GM12892 (cell line): ENCODE measurements at regions not wholly inside any gene's neighbourhood (a gene's known extent, or its start where the extent isn't known, plus 50 kb on each side); places are given as distances from the start of the nearest gene placed in this dataset.
"Not testable (repeated sequence)": the region's sequence is repeated elsewhere in the genome, so short reads cannot be mapped to it uniquely, and the experiment has no call there.

Experiments
- DNase-seq: peaks from one replicate; pipeline ENCODE4 v3.0.0; 2011; ENCODE audit not compliant: insufficient read length
- FAIRE-seq: peaks from 2 replicates; lab custom pipeline; 2011; peaks lifted over from hg19 to GRCh38; lab: Jason Lieb, UNC
- POLR2A ChIP-seq: IDR thresholded peaks from 2 replicates; pipeline ENCODE4 v1.6.1; 2011; ENCODE audit warnings: low read depth, low read length, control low read depth
- POLR2AphosphoS5 ChIP-seq: IDR thresholded peaks from 2 replicates; pipeline ENCODE4 v1.6.1; 2011; ENCODE audit warnings: low read depth, low read length, control low read depth
- TAF1 ChIP-seq: IDR thresholded peaks from 2 replicates; pipeline ENCODE4 v1.6.1; 2011; ENCODE audit warnings: low read depth, mild to moderate bottlenecking, control low read depth, low read length, borderline replicate concordance

GRCh38 chr12:124704619-124705018 lies 137.2 kb upstream of the NCOR2 start:
- no peak for FAIRE-seq
- TF ChIP-seq POLR2AphosphoS5 = no peak
- TF ChIP-seq POLR2A = no peak
- TF ChIP-seq TAF1 = no peak

DNA sequence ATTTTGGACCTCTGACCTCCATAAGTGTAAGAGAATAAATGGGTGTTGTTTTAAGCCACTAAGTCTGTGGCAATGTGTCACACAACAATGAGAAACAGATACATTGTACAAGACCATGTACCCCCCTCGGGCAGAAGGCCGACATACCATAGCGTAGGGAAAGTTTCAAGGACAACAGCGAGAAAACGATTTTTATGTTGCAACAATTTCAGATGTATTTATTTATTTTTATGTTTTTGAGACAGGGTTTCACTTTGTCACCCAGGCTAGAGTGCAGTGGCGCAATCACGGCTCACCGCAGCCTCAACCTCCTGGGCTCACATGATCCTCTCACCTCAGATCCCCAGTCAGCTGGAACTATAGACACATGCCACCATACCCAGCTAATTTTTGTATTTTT lies 136.4 kb upstream of the NCOR2 start:
- no peak for DNase-seq
- no peak for TF ChIP-seq POLR2AphosphoS5
- no peak for TF ChIP-seq POLR2A
- FAIRE-seq = no peak

More at GRCh38 chr12:124704619-124705018, 137.2 kb upstream of the NCOR2 start:
- no peak for DNase-seq

GRCh38 chr12:124702736-124703135 lies 135.3 kb upstream of the NCOR2 start:
- no peak for FAIRE-seq

GRCh38 chr12:124700810-124701592 lies 133.6 kb upstream of the NCOR2 start:
- TF ChIP-seq TAF1 = no peak
- no peak for TF ChIP-seq POLR2AphosphoS5
- TF ChIP-seq POLR2A = no peak
- no peak for DNase-seq
- no peak for FAIRE-seq

More at GRCh38 chr12:124702736-124703135, 135.3 kb upstream of the NCOR2 start:
- no peak for DNase-seq
- no peak for TF ChIP-seq POLR2AphosphoS5
- TF ChIP-seq TAF1 = no peak
- TF ChIP-seq POLR2A = no peak

- no peak for FAIRE-seq
- DNase-seq = no peak
- TF ChIP-seq POLR2AphosphoS5 = no peak
- no peak for TF ChIP-seq POLR2A
- no peak for TF ChIP-seq TAF1
Observed at GRCh38 chr12:124699909-124700308, 132.5 kb upstream of the NCOR2 start.

DNA sequence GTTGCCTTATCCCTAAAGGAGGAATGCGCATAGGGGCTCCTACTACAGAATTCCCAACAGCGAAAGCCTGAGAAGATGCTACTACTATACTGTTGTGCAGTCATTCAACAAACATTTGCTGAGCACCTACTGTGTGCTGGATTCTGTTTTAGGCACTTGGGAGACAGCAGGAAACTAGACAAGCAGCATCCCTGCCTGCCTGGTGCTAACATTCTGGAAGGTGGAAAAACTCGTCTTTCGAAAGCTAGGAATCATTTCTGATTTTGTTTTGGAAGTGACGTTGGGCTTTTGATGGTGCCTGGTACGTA lies 131.5 kb upstream of the NCOR2 start:
- no peak for TF ChIP-seq POLR2A
- TF ChIP-seq TAF1 = no peak
- TF ChIP-seq POLR2AphosphoS5 = no peak
- DNase-seq = no peak
- FAIRE-seq = no peak

DNA sequence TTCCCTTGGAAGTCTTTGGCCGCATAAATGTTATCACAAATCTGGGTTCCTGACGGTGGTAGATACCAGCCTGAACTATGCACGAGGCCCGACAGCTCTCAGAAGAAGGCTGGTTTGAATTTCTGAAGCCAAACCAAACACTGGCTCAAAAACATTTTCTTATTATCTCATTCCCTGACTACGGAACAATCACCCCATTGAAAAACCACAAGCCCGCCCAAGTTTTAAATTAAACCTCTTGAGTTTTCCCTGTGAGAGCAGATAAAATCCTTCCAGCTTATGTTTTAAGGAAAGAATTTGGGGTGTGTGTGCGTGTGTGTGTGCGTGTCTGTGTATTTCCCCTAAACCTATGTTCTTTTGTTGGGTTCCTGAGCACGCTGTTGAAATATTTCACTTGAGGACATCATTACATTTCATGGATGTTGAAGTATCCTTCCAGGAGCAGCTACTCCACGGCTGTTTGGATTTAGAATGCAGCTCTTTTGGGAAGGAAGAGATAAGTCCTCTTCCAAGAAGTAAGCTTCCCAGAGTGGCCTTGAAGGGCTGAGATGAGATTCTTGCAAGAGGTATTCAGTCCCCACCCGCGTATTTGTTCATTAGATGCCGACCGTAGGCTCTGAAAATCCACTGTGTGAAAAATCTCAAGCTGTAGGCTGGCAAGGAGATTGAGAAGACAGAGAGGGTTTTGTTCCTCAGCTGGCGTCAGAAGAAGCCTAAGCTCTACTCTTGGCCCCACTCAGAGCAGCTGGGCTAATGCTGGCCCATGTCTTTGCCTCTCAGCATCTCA lies 131.0 kb upstream of the NCOR2 start:
- TF ChIP-seq POLR2AphosphoS5 (no peak), POLR2A (no peak), TAF1 (no peak)
- DNase-seq (no peak), FAIRE-seq (no peak)

DNA sequence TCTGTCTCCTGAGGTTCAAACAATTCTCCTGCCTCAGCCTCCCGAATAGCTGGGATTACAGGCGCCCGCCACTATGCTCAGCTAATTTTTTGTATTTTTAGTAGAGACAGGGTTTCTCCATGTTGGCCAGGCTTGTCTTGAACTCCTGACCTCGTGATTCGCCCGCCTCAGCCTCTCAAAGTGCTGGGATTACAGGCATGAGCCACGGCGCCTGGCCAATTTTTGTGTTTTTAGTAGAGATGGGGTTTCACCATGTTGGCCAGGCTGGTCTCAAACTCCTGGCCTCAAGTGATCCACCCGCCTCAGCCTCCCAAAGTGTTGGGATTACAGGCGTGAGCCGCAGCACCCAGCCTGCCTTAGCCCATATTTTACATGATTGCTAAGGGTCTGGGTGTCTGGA lies 130.3 kb upstream of the NCOR2 start:
- not testable (repeated sequence) for DNase-seq, FAIRE-seq

- no peak for TF ChIP-seq POLR2A
- no peak for TF ChIP-seq TAF1
- TF ChIP-seq POLR2AphosphoS5 = no peak
- no peak for DNase-seq
- FAIRE-seq = no peak
Observed at GRCh38 chr12:124696693-124697476, 129.5 kb upstream of the NCOR2 start.

DNA sequence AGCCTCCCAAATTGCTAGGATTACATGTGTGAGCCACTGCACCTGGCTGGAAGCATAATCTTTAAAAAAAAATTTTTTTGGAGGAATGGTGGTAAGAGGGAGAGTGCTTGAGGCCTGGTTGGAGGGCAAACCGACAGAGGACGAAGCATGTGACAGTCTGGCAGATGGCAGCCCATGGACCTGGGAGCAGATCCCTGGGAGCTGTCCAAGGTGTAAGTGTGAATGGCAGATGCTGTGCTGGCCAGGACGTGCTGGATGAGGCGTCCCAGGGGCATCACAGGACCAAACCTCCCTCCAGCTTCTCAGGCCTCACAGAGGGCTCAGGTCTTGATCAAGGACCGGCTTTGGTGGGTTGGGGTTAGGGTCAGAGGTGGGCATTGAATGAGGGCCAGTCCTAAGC lies 128.4 kb upstream of the NCOR2 start:
- TF ChIP-seq POLR2A (no peak), TAF1 (no peak)
- FAIRE-seq (no peak), DNase-seq (no peak)

GRCh38 chr12:124694846-124695497 lies 127.6 kb upstream of the NCOR2 start:
- TF ChIP-seq TAF1 (no peak), POLR2A (no peak), POLR2AphosphoS5 (no peak)
- DNase-seq (no peak), FAIRE-seq (no peak)
